ENCODE measurements at regions not wholly inside any gene's neighbourhood (a gene's known extent, or its start where the extent isn't known, plus 50 kb on each side); places are given as distances from the start of the nearest gene placed in this dataset.

- Mint-ChIP-seq H3K4me3 (ENCODE audit: unreplicated experiment) (no peak overlapping the region), H3K9me3 (ENCODE audit: unreplicated experiment) (no peaks in the 10 kb centered on the region), H3K36me3 (ENCODE audit: unreplicated experiment) (no peaks in the 10 kb centered on the region), H3K27me3 (ENCODE audit: unreplicated experiment) (no peaks in the 10 kb centered on the region), H3K27ac (ENCODE audit: unreplicated experiment) (no peak overlapping the region), H3K4me1 (ENCODE audit: low read depth, unreplicated experiment) (no peaks in the 10 kb centered on the region)
- no peak for TF ChIP-seq CTCF (IDR thresholded peaks at IDR 0.05; ENCODE audit: partially characterized antibody, unreplicated experiment)
- DNase-seq, result no peak
Measured at GRCh38 chr1:55735106-55735505, 519.9 kb upstream of the USP24 start.

- no peak overlapping the region for H3K27ac Mint-ChIP-seq (ENCODE audit: unreplicated experiment)
- H3K4me1 Mint-ChIP-seq (ENCODE audit: low read depth, unreplicated experiment), result no peaks in the 10 kb centered on the region
- no peak overlapping the region for H3K4me3 Mint-ChIP-seq (ENCODE audit: unreplicated experiment)
- H3K36me3 Mint-ChIP-seq (ENCODE audit: unreplicated experiment), result no peaks in the 10 kb centered on the region
- H3K9me3 Mint-ChIP-seq (ENCODE audit: unreplicated experiment), result no peaks in the 10 kb centered on the region
- no peak for TF ChIP-seq CTCF (IDR thresholded peaks at IDR 0.05; ENCODE audit: partially characterized antibody, unreplicated experiment)
- DNase-seq, result no peak
- peaks cover 2% of the 10 kb centered on the region for H3K27me3 Mint-ChIP-seq (ENCODE audit: unreplicated experiment)
Measured at GRCh38 chr1:55726994-55727393, 511.8 kb upstream of the USP24 start.

GRCh38 chr1:55725378-55725777 is 510.2 kb upstream of the USP24 start:
- H3K4me1 Mint-ChIP-seq (ENCODE audit: low read depth, unreplicated experiment), result peaks cover 1% of the 10 kb centered on the region
- H3K36me3 Mint-ChIP-seq (ENCODE audit: unreplicated experiment), result no peaks in the 10 kb centered on the region
- no peak overlapping the region for H3K27ac Mint-ChIP-seq (ENCODE audit: unreplicated experiment)

GRCh38 chr1:55724551-55725325 is 509.6 kb upstream of the USP24 start:
- no peak for DNase-seq
- no peak for TF ChIP-seq CTCF (IDR thresholded peaks at IDR 0.05; ENCODE audit: partially characterized antibody, unreplicated experiment)
- Mint-ChIP-seq H3K4me1 (ENCODE audit: low read depth, unreplicated experiment) (peaks cover 5% of the 10 kb centered on the region), H3K36me3 (ENCODE audit: unreplicated experiment) (no peaks in the 10 kb centered on the region), H3K9me3 (ENCODE audit: unreplicated experiment) (peaks cover 6% of the 10 kb centered on the region), H3K27ac (ENCODE audit: unreplicated experiment) (no peak overlapping the region), H3K4me3 (ENCODE audit: unreplicated experiment) (no peak overlapping the region), H3K27me3 (ENCODE audit: unreplicated experiment) (peaks cover 2% of the 10 kb centered on the region)

More at GRCh38 chr1:55725378-55725777, 510.2 kb upstream of the USP24 start:
- TF ChIP-seq CTCF (IDR thresholded peaks at IDR 0.05; ENCODE audit: partially characterized antibody, unreplicated experiment), result no peak
- peaks cover 2% of the 10 kb centered on the region for H3K27me3 Mint-ChIP-seq (ENCODE audit: unreplicated experiment)
- DNase-seq, result no peak
- no peaks in the 10 kb centered on the region for H3K9me3 Mint-ChIP-seq (ENCODE audit: unreplicated experiment)
- no peak overlapping the region for H3K4me3 Mint-ChIP-seq (ENCODE audit: unreplicated experiment)

- DNase-seq, result no peak
- TF ChIP-seq CTCF (IDR thresholded peaks at IDR 0.05; ENCODE audit: partially characterized antibody, unreplicated experiment), result no peak
- Mint-ChIP-seq H3K27ac (ENCODE audit: unreplicated experiment) (no peak overlapping the region), H3K4me1 (ENCODE audit: low read depth, unreplicated experiment) (peaks cover 15% of the 10 kb centered on the region), H3K27me3 (ENCODE audit: unreplicated experiment) (peaks cover 2% of the 10 kb centered on the region), H3K36me3 (ENCODE audit: unreplicated experiment) (no peaks in the 10 kb centered on the region), H3K4me3 (ENCODE audit: unreplicated experiment) (no peak overlapping the region), H3K9me3 (ENCODE audit: unreplicated experiment) (peaks cover 6% of the 10 kb centered on the region)
Measured at GRCh38 chr1:55723001-55723400, 507.8 kb upstream of the USP24 start.

Measured in glutamatergic neuron (in vitro differentiated cells).